Activated CD4-positive, alpha-beta T cell treated with anti-CD3 and anti-CD28 coated beads, Interleukin-2, amount 10 ng/mL, durations not matched to agents 24 days and 14 days (primary cell): ENCODE measurements at regions not wholly inside any gene's neighbourhood (a gene's known extent, or its start where the extent isn't known, plus 50 kb on each side); places are given as distances from the start of the nearest gene placed in this dataset.

Experiments
- DNase-seq: peaks from one replicate; pipeline ENCODE4 v3.0.0; 2022
- H3K27ac Mint-ChIP-seq: one replicate; pipeline ENCODE4 v1.8.0; 2022; ENCODE audit warnings: mild to moderate bottlenecking, mixed read lengths
- H3K27me3 Mint-ChIP-seq: one replicate; pipeline ENCODE4 v1.8.0; 2022; ENCODE audit warnings: mixed read lengths
- H3K36me3 Mint-ChIP-seq: one replicate; pipeline ENCODE4 v1.8.0; 2022; ENCODE audit warnings: low read depth, mild to moderate bottlenecking, mixed read lengths
- H3K4me1 Mint-ChIP-seq: one replicate; pipeline ENCODE4 v1.8.0; 2021; ENCODE audit warnings: mixed read lengths
- H3K4me3 Mint-ChIP-seq: one replicate; pipeline ENCODE4 v1.8.0; 2022; ENCODE audit warnings: mild to moderate bottlenecking, moderate library complexity, mixed read lengths
- H3K9me3 Mint-ChIP-seq: one replicate; pipeline ENCODE4 v1.8.0; 2021; ENCODE audit warnings: mixed read lengths
- intact Hi-C: fragments of 100-400 bp; cut with micrococcal nuclease; formaldehyde crosslinking; loops from one replicate; pipeline ENCODE4 v1.15.1; 2023

DNA sequence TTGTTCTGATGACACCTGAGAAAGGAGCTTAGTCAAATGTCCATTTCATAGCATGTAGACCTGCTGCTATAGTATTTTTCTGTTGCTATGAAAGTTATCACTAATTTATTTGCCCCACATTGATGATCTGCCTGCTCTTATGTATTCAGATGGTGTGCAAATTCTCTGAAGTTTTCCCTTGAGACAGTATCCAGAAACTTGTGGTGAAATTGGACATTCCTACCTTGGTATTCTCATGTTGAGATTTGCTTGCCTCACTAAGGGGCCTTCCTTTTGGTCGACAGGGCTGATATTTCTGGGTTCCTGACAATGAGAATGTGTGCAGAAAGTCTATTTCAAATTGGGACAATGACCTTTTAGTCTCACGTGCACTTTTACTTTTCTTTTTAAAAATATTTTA, 253.2 kb upstream of the FZD8 start:
- H3K27ac Mint-ChIP-seq, result no peak overlapping the region
- no peak for DNase-seq
- H3K36me3 Mint-ChIP-seq, result no peaks in the 10 kb centered on the region
- intact Hi-C loops, result no loop called here
- no peak overlapping the region for H3K4me3 Mint-ChIP-seq
- no peaks in the 10 kb centered on the region for H3K9me3 Mint-ChIP-seq
- no peaks in the 10 kb centered on the region for H3K27me3 Mint-ChIP-seq
- H3K4me1 Mint-ChIP-seq, result no peaks in the 10 kb centered on the region

DNA sequence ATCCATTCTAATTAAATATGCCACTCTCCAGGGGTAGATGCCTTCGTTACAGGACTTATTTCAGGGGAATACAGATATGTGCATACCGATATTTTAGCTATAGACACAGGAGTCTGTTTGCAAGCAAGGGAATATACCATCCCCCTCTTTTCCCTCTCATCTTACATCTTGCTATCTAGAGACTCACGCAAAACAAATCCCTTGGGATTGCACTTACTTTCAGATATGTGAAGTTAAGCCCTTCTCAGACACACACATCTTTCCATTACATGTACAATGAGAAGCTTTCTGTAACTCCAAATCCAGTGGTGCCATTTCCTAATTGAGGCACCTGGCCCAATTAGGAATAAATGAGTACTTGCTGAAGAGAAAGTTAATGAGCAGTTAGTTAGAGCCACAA, 250.4 kb upstream of the FZD8 start:
- Mint-ChIP-seq H3K4me1 (no peaks in the 10 kb centered on the region), H3K27ac (no peak overlapping the region), H3K36me3 (no peaks in the 10 kb centered on the region), H3K4me3 (no peak overlapping the region), H3K27me3 (no peaks in the 10 kb centered on the region), H3K9me3 (no peaks in the 10 kb centered on the region)
- no peak for DNase-seq
- intact Hi-C loops, result no loop called here

DNA sequence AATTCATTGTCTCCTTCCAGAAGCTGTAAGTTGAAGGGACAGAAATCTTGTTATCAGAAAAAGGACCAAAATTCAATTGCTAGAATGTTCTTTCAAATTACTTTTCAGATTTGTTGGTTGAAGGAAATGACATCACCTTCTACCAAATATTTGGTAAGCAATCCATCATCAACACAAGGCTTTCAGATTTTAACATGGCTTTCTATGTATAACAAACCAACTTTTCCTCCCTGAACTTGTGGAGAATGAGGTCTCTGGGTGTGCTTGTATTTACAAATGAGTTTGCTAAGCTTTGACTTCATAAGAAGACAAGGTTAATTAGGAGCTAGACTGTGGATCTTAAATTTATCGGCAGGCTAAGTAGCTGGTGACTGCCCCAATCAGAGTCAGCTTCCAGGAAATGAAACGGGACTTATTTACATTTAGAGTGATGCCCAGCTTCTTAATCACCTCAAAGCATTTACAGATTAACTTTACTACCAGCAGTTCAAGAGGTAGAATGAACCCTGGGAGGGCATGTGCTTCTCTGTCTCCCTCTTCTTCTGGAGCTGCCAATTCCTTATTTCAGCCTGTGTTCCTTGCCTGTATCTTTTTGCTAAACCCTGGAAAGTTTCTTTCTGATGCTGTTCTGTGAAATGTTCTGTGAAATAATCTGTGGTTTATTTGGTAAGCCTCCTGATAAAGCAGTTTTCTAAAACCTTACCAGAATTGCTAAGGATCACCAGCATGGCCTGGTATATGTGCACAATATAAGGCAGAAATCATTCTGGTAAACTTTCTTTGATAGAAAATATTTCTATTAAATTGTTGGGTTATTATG, 248.8 kb upstream of the FZD8 start:
- no peak for DNase-seq
- no peak overlapping the region for H3K27ac Mint-ChIP-seq
- no peaks in the 10 kb centered on the region for H3K36me3 Mint-ChIP-seq
- H3K4me3 Mint-ChIP-seq, result no peak overlapping the region
- H3K9me3 Mint-ChIP-seq, result no peaks in the 10 kb centered on the region
- no peaks in the 10 kb centered on the region for H3K27me3 Mint-ChIP-seq
- H3K4me1 Mint-ChIP-seq, result no peaks in the 10 kb centered on the region
- intact Hi-C loops, result no loop called here

DNA sequence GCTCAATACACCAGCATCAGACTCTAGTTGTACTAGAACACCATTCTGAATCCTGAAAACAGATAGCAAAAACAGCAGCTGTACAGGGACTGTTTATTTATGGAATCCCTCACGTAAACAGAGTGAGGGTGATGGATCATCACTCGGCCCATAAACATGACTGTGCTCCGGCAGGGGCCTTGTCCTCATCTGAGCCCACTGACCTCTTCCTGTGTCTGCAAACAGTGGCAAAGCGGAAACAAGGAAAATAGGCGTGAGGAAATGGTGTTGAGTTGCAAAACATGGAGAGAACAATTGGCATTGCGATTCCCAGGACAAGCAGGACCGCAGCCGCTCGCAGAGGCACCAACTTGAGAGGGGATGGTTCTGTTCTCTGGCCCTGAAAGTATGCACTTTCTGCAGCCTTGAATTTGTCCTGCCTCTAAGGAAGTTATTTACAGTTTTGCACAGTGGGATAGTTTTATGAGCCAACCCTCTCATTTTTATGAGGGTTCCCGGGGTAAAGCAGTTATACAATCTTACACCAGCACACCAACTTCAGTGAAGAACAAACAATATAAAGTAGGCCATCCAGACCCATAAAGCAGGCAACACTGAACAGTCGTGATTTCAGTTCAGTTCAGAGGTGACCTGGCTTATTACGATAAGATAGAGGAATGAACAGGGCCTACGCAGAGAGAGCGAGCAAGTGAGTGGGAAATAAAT, 248.0 kb upstream of the FZD8 start:
- Mint-ChIP-seq H3K27ac (no peak overlapping the region), H3K36me3 (no peaks in the 10 kb centered on the region), H3K4me3 (no peak overlapping the region), H3K9me3 (no peaks in the 10 kb centered on the region), H3K27me3 (no peaks in the 10 kb centered on the region), H3K4me1 (no peaks in the 10 kb centered on the region)
- intact Hi-C loops, result no loop called here
- no peak for DNase-seq

DNA sequence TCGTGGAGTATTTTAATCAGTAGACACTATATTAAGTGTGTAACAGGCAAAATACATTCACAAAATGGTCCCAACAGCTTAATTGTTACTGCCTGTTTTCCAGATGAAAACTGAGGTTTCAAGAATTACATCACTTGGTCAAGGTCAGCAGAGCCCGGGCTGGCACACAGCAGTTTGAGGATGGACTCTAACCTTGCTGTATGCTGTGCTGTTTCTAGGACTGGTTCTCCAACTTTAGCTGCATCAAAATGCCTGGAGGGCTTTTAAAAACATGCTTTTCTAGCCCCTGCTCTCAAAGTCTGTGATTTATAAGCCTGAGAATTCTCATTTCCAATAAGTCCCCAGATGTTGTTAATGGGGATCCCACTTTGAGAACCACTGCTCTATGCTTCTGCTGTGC, 247.1 kb upstream of the FZD8 start:
- Mint-ChIP-seq H3K27me3 (no peaks in the 10 kb centered on the region), H3K9me3 (no peaks in the 10 kb centered on the region), H3K36me3 (no peaks in the 10 kb centered on the region), H3K4me3 (no peak overlapping the region), H3K4me1 (no peaks in the 10 kb centered on the region), H3K27ac (no peak overlapping the region)
- intact Hi-C loops, result no loop called here
- no peak for DNase-seq

DNA sequence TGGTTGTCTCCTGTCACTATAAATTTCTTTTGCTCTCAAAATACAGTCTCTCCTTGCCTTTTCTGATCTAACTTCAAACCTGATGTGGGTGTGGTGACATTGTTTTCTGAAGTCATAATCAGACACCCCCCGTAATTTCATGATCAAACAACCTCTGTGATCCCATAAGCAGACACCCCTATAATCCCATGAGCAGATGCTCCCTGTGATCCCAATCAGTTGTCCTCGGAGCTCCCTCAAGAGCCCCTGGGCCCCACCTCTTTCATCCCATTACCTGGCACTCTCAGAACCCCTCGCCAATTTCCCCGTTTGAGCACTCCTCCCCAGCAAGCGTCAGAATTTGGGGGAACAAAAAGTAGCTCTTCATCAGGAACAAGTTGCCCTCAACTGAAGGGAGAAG, 246.3 kb upstream of the FZD8 start:
- Mint-ChIP-seq H3K9me3 (no peaks in the 10 kb centered on the region), H3K36me3 (no peaks in the 10 kb centered on the region), H3K27ac (no peak overlapping the region), H3K4me1 (no peaks in the 10 kb centered on the region), H3K4me3 (no peak overlapping the region), H3K27me3 (no peaks in the 10 kb centered on the region)
- intact Hi-C loops, result no loop called here
- no peak for DNase-seq

DNA sequence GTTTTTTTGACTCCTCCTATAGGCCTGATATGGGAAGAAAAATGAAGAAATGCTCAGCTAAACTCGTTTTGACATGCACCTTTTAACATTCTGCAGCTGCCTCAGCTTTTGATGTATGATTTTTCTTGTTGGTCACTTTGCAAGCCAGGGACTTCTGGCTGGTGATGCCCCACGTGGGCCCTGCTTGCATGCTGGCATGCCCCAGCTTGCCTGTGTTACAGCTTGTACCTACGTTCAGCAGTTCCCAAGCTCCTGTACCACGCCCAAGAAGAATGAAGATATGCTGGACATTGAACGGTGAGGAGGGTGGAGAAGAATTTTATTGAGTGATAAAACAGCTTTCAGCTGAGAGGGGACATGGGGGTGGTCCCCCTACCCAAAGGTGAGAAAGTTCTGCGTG, 245.6 kb upstream of the FZD8 start:
- H3K27ac Mint-ChIP-seq, result no peak overlapping the region
- intact Hi-C loops, result no loop called here
- H3K36me3 Mint-ChIP-seq, result no peaks in the 10 kb centered on the region
- no peaks in the 10 kb centered on the region for H3K27me3 Mint-ChIP-seq
- H3K4me1 Mint-ChIP-seq, result no peaks in the 10 kb centered on the region
- H3K4me3 Mint-ChIP-seq, result no peak overlapping the region
- DNase-seq, result no peak
- H3K9me3 Mint-ChIP-seq, result no peaks in the 10 kb centered on the region

DNA sequence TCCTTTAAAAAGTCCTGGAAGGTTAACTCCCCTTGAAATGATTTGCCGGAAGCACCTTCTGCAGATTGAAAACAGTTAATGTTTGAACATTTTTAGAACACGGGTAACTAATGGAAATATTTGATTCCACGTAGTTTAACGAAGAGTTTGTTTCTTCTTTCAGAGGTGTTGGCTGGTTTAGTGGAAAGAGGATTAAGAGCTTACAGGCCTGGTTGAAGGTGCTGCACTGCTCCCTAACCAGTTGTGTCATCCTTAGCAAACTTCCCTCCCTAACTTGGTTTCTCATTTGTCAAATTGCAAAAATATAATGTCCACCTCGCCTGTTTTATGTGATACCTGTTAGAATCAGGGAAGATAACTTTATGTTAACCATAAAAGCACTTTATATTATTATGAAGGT, 243.0 kb upstream of the FZD8 start:
- H3K9me3 Mint-ChIP-seq, result no peaks in the 10 kb centered on the region
- H3K4me3 Mint-ChIP-seq, result no peak overlapping the region
- H3K27ac Mint-ChIP-seq, result no peak overlapping the region
- no peak for DNase-seq
- H3K36me3 Mint-ChIP-seq, result no peaks in the 10 kb centered on the region
- H3K27me3 Mint-ChIP-seq, result no peaks in the 10 kb centered on the region
- intact Hi-C loops, result no loop called here
- no peaks in the 10 kb centered on the region for H3K4me1 Mint-ChIP-seq

DNA sequence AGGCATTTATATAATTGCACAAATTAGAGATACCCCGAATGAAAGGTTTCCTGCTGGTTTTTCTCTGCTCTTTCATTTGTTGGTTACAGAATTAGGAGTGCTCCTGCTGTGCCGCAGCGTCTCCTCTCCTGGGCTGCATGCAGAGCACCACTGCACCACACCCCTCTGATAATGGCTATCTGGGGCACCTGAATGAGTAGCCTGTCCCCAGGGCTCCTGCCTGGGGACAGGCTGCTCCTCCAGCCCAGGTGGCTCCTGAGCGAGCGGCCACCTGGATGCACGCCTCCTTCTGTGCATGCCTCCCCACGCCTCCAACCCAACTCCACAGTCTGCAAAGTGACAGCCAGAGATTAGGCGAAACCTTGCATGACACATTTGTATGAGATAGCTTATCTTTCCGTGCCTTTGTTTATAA, 242.6 kb upstream of the FZD8 start:
- no peak overlapping the region for H3K4me3 Mint-ChIP-seq
- H3K4me1 Mint-ChIP-seq, result no peaks in the 10 kb centered on the region
- H3K36me3 Mint-ChIP-seq, result no peaks in the 10 kb centered on the region
- no peaks in the 10 kb centered on the region for H3K9me3 Mint-ChIP-seq
- DNase-seq, result peak; percentile 30
- no peaks in the 10 kb centered on the region for H3K27me3 Mint-ChIP-seq
- intact Hi-C loops, result no loop called here
- H3K27ac Mint-ChIP-seq, result no peak overlapping the region

DNA sequence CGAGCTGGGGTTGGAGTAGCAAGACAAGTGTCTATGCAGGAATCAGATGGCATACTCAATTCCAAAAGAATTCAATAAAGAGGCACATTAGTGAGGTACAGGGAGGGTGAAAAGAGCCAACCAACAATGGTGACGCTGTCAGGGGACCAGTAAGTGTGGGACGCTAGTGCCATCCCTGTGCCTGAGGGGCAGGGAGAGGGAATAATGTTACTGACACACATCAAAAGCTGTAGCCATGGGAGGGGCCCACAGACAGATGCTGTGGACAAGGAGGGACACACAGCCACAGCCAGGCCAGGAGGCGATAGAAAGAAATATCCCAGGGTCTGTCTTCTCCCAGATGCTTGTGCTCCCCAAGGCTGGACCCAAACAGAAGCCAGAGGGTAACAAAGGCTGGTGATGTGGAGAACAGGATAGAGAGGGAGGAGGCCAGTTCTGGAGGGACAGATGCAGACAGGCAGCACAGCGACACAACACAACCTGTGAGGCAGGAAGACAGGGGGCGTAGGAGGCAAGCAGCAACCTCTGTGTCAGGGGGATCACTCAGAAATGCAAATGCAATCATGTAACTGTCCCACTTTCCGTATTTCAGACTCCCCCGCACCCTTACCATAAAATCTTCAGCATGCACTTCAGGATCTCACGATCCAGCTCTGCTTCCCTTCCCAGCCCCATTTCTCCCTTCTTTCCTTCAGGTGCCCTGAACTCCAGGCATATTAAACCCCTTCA, 240.5 kb upstream of the FZD8 start:
- intact Hi-C loops, result no loop called here
- DNase-seq, result peak; percentile 25
- Mint-ChIP-seq H3K36me3 (no peaks in the 10 kb centered on the region), H3K4me3 (no peak overlapping the region), H3K27me3 (no peaks in the 10 kb centered on the region), H3K4me1 (no peaks in the 10 kb centered on the region), H3K9me3 (no peaks in the 10 kb centered on the region), H3K27ac (no peak overlapping the region)

DNA sequence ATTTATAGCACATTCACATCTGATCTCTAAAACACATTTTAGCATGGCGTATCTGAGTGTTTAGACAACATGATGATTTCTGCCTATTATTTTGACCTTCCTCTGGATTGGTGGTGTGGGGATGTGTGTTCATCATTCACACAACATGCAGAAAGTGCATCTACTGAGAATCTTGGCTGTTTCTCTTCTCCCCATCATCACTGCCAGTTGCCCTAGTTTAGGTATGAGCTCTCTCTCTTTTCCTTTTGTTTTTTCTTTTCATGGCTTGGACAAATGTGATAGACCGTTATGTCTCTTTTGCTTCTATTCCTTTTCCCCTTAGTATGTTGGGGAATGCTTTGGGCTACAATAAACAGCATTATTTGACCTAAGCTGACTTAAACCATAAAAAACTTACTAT, 239.2 kb upstream of the FZD8 start:
- intact Hi-C loops, result no loop called here
- no peaks in the 10 kb centered on the region for H3K27me3 Mint-ChIP-seq
- H3K36me3 Mint-ChIP-seq, result no peaks in the 10 kb centered on the region
- no peak overlapping the region for H3K27ac Mint-ChIP-seq
- no peak for DNase-seq
- H3K9me3 Mint-ChIP-seq, result no peaks in the 10 kb centered on the region
- no peak overlapping the region for H3K4me3 Mint-ChIP-seq
- H3K4me1 Mint-ChIP-seq, result no peaks in the 10 kb centered on the region

DNA sequence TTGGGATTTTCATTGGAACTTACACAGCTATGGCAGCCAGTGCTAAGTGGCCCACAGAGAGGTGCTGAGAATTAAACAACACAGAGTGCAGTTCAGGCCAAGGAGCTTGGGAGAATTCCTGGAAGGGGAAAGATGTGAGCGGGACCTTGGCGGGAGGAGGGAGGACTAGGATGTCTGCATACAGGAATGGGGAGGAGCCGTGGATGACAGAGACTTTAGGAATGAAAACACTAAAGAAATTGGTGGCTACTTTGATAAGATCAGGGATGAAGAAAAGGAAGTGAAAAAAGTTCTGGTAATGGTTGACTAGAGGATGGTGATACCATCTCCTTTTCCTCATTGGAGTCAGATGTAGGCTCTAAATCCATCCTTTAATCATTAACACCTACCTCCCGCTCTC, 234.2 kb upstream of the FZD8 start:
- intact Hi-C loops, result no loop called here

DNA sequence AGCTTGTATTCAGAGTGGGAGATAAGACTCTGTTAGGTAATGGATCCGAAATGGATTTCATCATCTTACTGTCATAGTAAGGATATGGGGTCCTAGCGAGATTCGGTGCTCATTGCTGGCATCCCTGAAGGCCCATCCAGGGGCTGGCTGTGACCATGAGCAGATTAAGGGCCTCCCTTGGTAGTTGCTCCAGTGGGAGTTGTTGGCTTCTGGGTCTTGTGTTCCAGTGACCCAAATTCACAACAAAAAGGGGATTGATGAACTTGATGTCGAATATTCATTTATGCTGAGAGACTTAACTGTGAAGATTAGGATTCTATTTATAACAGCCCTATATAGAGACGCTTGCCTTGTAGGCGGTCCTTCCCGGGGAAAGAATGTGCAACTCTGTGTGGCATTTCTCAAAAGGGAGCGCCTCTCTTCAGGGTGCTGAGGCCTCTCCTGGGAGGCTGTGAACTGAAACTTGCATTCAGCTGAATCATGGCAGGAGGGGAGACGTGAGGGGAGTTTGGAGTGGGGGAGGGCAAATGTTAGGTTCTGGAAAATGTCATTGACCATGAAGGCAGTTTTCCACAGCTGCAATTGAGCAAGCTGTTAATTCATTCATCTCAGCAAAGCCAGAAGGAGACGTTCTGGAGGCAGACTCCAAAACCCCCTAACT, 233.1 kb upstream of the FZD8 start:
- Mint-ChIP-seq H3K9me3 (no peaks in the 10 kb centered on the region), H3K4me3 (no peak overlapping the region), H3K36me3 (no peaks in the 10 kb centered on the region), H3K27ac (no peak overlapping the region), H3K27me3 (no peaks in the 10 kb centered on the region), H3K4me1 (no peaks in the 10 kb centered on the region)
- intact Hi-C loops, result no loop called here
- DNase-seq, result no peak

More for the DNA sequence above, 234.2 kb upstream of the FZD8 start:
- no peak for DNase-seq
- Mint-ChIP-seq H3K36me3 (no peaks in the 10 kb centered on the region), H3K27ac (no peak overlapping the region), H3K4me1 (no peaks in the 10 kb centered on the region), H3K4me3 (no peak overlapping the region), H3K27me3 (no peaks in the 10 kb centered on the region), H3K9me3 (no peaks in the 10 kb centered on the region)
